Epithelial cell of proximal tubule (primary cell): ENCODE measurements at regions not wholly inside any gene's neighbourhood (a gene's known extent, or its start where the extent isn't known, plus 50 kb on each side); places are given as distances from the start of the nearest gene placed in this dataset.
"Not testable (repeated sequence)": the region's sequence is repeated elsewhere in the genome, so short reads cannot be mapped to it uniquely, and the experiment has no call there.

Experiments used
- DNase-seq: peaks from one replicate; pipeline ENCODE4 v3.0.0-alpha.2; 2011; ENCODE audit warnings: low read depth
- H3K4me3 ChIP-seq: 2 replicates; pipeline ENCODE4 v1.5.1; 2011; ENCODE audit warnings: low read depth, mild to moderate bottlenecking, low read length
- CTCF ChIP-seq: conservative IDR thresholded peaks from 2 replicates; pipeline ENCODE4 v1.5.1; 2012; ENCODE audit warnings: low read depth, mild to moderate bottlenecking, low read length

DNA sequence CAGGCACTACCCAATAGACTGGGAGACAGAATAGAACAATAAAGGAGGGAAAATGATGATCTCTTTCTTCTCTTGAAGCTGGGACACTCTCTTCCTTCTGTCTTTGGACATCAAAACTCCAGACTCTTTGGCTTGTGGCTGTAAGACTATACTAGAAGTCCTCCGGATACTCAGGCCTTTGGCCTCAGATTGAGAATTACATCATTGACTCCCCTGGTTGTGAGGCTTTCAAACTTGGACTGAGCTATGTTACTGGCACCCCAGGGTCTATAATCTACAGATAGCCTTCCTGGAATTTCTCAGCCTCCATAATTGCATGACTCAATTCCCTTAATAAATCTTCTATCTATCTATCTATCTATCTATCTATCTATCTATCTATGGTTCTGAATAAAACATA lies 294.2 kb upstream of the CT83 start:
- no peak for TF ChIP-seq CTCF
- no peak for DNase-seq
- H3K4me3 ChIP-seq: no peak overlapping the region

- no peak for DNase-seq
- TF ChIP-seq CTCF: no peak
- H3K4me3 ChIP-seq: no peak overlapping the region
Measured at GRCh38 chrX:116749943-116750342, 287.2 kb upstream of the CT83 start.

DNA sequence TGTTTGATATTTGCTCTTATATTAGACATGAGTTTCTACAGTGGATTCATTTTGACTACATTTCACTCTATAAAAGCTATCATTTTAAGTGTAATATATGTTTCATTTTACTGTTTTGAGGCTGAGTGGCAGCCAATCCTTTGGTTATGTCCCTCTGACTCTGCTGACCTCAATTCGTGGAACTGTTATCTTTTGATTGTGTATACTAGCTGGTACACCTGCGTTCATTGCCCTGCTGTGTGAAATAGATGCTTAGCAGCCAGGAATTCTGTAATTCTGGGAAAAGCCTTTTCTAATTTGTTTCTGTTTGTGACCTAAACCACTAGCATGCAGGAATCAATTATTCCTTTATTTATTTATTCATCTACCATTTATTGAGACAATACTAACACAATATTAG lies 269.4 kb upstream of the CT83 start:
- no peak for TF ChIP-seq CTCF
- H3K4me3 ChIP-seq: no peak overlapping the region
- no peak for DNase-seq

DNA sequence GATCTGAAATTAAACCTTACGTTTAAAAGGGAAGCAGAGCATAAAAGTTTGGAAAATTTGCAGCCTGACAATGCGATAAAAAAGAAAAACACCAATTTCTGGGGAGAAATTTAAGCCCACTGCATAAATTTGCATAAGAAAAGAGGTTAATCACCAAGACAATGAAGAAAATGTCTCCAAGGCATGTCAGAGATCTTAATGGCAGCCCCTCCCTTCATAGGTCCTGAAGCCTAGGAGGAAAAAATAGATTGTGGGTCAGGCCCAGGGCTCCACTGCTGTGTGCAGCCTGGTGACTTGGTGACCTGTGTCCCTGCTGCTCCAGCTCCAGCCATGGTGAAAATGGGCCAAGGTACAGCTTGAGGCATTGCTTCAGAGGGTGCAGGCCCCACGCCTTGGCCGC lies 264.0 kb upstream of the CT83 start:
- TF ChIP-seq CTCF: no peak
- no peak overlapping the region for H3K4me3 ChIP-seq
- DNase-seq: no peak

DNA sequence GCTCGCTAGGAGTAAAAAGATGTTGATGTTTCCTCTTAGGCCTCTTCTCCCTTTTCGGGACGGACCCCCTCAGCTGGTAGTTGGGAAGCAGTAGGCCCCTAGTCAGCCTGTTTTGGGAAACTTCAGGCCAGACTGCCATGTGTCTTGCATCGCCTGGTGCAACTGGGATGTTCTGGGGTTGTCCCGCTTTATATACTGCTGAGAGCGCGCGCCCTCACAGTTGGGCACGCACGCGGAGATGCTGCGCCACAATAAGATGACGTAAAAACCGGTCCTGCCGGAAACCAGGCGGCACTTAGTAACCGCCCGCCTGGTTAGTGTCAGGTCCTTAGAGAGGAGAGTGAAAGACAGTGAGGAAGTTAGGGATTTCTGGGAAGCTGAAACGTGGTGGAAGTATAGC lies 231.3 kb upstream of the CT83 start:
- no peak overlapping the region for H3K4me3 ChIP-seq
- DNase-seq: no peak
- TF ChIP-seq CTCF: no peak

GRCh38 chrX:116679544-116679943 lies 216.8 kb upstream of the CT83 start:
- H3K4me3 ChIP-seq, DNase-seq: not testable (repeated sequence)

DNA sequence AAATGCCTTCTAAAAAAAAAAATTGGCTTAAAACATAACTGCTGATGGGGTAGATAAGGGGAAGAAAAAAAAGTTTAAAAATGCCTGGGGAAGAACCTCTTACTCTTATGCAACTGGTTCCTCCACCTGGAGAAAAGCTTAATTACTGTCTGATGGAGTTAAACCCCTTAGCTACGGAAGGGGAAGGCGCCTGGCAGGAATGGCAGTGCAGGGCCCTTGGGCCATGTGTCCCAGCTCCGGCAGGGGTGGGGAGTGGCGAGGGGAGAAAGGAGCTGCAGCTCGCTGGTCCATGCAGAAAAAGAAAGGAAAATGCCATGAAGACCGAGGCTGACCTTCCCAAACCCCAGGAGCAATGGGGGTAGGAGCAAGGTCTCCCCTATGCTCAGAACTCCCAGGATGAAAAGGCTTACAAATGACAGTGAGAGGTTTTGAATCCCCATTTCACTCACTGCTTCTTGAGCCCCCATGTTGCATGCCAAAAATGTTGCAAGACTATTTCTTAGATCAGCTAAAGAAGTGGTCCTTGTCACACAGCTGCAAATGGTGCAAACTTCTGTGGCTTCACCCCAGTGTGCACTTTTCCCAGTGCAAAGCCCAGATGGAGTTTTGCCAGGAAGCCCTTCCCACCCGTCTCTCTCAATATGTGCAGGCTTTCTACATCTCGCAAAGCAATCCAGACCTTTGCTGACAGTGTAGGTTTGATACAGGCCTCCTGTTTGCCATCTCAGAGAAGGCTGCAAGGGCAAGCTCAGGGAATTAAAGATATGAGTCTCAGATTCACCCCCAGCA lies 204.8 kb upstream of the CT83 start:
- no peak for TF ChIP-seq CTCF

More for the DNA sequence above, 204.8 kb upstream of the CT83 start:
- no peak overlapping the region for H3K4me3 ChIP-seq
- DNase-seq: no peak
